IPS DF 4.7 (cell line): ENCODE measurements at regions not wholly inside any gene's neighbourhood (a gene's known extent, or its start where the extent isn't known, plus 50 kb on each side); places are given as distances from the start of the nearest gene placed in this dataset.
"Not testable (repeated sequence)": the region's sequence is repeated elsewhere in the genome, so short reads cannot be mapped to it uniquely, and the experiment has no call there.

Experiments
- DNase-seq: peaks from one replicate; pipeline ENCODE4 v3.0.0-alpha.2; 2013; ENCODE audit warnings: low spot score; ENCODE audit errors: extremely low read depth

GRCh38 chr4:116151371-116151770 is 934.0 kb downstream of the TRAM1L1 start:
- DNase-seq: not testable (repeated sequence)

DNA sequence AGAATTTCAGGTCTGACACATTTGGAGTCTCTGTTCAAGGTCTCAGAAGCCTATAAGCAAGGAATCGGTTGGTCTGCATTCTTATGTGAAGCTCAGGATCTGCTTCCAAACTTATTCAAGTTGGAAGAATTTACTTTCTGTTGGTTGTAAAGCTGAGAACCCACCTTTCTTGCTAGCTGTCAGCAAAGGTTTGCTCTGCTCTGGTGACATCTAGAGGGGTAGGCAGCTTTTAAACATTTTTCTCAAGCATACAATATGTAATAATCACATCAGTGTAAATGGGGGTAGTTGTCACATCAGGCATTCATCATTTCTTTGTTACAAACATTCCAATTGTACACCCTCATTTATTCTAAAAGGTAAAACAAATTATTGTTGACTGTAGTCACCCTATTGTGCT is 935.2 kb downstream of the TRAM1L1 start:
- no peak for DNase-seq

GRCh38 chr4:116143198-116143597 is 942.2 kb downstream of the TRAM1L1 start:
- no peak for DNase-seq

GRCh38 chr4:116132946-116133345 is 952.4 kb downstream of the TRAM1L1 start:
- no peak for DNase-seq

DNA sequence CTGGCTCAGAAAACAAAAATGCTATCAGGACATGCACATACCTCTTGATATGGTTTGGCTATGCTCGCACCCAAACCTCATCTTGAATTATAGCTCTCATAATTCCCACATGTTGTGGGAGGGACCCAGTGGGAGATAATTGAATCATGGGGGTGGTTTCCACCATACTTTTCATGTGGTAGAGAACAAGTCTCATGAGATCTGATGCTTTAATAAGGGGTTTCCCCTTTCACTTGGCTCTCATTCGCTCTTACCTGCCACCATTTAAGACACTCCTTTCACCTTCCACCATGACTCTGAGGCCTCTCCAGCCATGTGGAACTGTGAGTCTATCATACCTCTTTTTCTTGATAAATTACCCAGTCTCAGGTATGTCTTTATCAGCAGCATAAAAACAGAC is 958.6 kb downstream of the TRAM1L1 start:
- DNase-seq: no peak

DNA sequence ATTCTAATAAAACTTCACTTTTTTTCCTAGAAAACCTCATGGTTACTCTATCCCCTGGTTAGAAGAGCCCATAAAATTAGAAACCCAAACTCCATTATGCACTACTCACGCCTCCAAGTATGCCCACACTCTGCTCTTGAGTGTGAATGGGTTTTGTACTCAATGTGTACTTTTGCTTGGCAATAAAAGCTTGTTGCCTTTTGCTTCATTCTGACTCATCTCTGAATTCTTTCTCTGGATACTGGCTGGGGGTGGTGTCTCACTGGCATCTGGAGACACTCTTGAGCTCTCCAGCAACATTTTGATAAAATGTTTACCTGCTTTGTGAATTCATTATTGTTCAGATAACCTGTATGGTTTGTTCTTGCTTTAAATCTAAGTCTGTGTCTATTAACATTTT is 963.3 kb downstream of the TRAM1L1 start:
- no peak for DNase-seq

DNA sequence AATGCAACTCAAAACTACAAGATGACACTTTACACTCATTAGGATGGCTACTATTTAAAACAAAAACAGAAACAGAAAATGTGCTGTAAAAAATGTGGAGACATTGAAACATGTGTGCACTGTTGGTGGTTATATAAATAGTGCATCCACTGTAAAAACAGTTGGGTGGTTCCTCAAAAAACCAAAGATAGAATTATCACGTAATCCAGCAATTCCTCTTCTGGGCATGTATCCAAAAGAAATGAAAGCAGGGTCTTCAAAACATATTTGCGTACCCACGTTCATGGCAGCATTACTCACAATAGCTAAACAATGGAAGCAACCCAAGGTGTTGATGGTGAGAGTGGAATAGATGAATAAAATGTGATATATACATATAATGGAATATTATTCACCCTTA is 967.2 kb downstream of the TRAM1L1 start:
- DNase-seq: no peak

GRCh38 chr4:116112861-116113260 is 972.5 kb downstream of the TRAM1L1 start:
- DNase-seq: not testable (repeated sequence)

GRCh38 chr4:116110713-116111112 is 974.7 kb downstream of the TRAM1L1 start:
- no peak for DNase-seq

DNA sequence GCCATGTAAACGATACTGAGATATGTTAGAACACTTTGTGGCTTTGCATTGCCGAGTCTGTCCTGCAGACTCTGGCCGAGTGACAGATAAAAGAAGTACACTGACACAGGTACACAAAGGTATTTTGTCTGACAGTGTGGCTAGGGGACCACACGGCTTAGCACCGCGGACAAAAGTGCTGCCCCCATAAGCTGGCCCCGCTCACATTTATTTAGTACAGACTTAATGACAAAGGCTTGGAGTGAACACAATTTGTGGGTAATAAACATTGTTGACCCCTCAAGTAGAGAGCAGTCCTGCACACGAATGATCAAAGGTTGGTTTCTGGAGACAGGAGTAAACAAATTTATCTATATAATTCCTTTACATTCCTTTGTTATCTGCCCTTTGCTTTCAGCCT is 976.8 kb downstream of the TRAM1L1 start:
- no peak for DNase-seq

DNA sequence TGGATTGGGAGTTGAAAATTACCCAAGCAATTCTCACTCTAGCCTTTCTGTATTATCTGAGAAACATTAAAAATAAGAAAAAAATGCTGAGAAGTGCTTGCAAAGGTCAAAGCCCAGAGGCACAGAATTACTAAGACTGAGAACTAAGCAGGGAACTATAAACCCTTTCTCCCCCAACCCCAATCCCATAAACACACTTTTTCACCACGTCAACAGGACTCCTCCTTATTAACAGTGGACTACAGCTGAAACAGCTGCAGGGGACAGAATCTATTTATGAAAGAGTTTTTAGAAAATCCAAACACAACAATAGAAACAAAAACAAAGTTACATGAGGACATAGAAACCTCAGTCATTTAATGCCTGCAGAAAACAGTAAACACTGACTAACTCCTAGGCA is 984.1 kb downstream of the TRAM1L1 start:
- no peak for DNase-seq

GRCh38 chr4:116099596-116099995 is 985.8 kb downstream of the TRAM1L1 start:
- DNase-seq: no peak

DNA sequence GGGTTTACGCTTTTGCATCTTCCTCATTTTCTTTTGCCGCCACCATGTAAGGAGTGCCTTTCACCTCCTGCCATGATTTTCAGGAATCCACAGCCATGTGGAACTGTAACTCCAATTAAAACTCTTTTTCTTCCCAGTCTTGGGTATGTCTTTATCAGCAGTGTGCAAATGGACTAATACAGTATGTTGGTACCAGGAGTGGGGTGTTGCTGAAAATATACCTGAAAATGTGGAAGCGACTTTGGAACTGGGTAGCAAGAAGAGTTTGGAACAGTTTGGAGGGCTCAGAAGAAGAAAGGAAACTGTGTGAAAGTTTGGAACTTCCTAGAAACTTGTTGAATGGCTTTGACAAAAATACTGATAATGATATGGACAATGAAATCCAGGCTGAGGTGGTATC is 983.9 kb upstream of the NDST4 start:
- not testable (repeated sequence) for DNase-seq

- no peak for DNase-seq
Measured at GRCh38 chr4:116092961-116093360, 979.5 kb upstream of the NDST4 start.

GRCh38 chr4:116088771-116089170 is 975.4 kb upstream of the NDST4 start:
- no peak for DNase-seq

- no peak for DNase-seq
Measured at GRCh38 chr4:116082808-116083366, 969.5 kb upstream of the NDST4 start.

GRCh38 chr4:116073051-116073450 is 959.6 kb upstream of the NDST4 start:
- no peak for DNase-seq

GRCh38 chr4:116070283-116070682 is 956.9 kb upstream of the NDST4 start:
- DNase-seq: no peak

GRCh38 chr4:116066711-116067245 is 953.4 kb upstream of the NDST4 start:
- DNase-seq: no peak

DNA sequence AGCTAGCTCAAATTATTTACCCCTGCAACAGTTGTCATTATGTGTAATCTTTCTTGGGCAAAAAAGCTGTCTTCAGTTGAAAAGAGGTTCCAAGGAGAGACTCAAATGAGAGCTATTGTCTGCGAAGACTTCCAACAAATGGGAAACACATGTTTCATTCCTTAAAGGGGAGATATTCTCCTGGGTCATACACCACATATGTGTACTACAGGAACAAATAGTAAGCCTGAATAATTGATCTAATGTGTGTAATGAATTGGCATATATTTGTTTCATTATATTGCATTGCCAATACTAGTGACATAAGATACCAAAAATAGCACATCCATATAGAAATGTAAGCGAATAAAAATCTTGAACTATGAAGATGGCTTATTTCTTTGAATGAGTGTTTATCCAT is 950.9 kb upstream of the NDST4 start:
- DNase-seq: no peak

GRCh38 chr4:116059361-116059760 is 945.9 kb upstream of the NDST4 start:
- DNase-seq: no peak

GRCh38 chr4:116058129-116058528 is 944.7 kb upstream of the NDST4 start:
- no peak for DNase-seq
